ENCODE measurements at regions not wholly inside any gene's neighbourhood (a gene's known extent, or its start where the extent isn't known, plus 50 kb on each side); places are given as distances from the start of the nearest gene placed in this dataset.
"Not testable (repeated sequence)": the region's sequence is repeated elsewhere in the genome, so short reads cannot be mapped to it uniquely, and the experiment has no call there.

- no peaks in the 10 kb centered on the region for H3K4me1 ChIP-seq (ENCODE audit: insufficient read depth, poor library complexity, severe bottlenecking)
- no peaks in the 10 kb centered on the region for H3K9me3 ChIP-seq (ENCODE audit: severe bottlenecking)
These were observed 69.3 kb downstream of the FOXL3 start for GRCh38 chr7:359226-359765.

DNA sequence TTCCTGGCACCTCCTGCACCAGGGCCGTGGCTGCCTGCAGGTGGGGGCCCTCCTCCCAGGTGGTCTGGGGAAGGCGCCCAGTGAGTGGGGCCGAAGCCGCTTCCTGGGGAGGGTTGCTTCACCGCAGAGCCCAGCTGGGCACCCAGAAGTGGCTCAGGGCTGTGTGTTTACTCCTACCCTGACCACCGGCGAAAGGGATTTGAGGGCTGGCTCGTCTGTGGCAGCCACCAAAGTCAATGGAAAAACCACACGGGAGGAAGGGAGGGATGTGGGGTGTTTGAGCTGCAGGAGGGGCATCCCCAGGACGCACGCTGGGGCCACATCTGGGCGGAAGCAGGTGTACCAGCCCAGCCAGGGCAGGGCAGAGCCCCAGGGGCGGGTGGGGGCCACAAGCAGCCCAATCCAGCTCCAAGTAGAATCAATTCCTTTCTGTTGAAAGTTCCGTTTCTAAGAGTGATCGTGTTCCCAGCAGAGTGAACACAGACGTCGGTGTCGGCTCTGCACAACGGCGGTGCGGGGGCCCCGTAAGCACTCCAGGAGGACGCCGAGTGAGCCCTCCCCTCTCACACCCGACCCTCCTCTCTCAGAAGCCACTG lies 69.9 kb downstream of the FOXL3 start:
- H3K9me3 ChIP-seq (ENCODE audit: severe bottlenecking), result no peaks in the 10 kb centered on the region
- TF ChIP-seq, protein P1, sequence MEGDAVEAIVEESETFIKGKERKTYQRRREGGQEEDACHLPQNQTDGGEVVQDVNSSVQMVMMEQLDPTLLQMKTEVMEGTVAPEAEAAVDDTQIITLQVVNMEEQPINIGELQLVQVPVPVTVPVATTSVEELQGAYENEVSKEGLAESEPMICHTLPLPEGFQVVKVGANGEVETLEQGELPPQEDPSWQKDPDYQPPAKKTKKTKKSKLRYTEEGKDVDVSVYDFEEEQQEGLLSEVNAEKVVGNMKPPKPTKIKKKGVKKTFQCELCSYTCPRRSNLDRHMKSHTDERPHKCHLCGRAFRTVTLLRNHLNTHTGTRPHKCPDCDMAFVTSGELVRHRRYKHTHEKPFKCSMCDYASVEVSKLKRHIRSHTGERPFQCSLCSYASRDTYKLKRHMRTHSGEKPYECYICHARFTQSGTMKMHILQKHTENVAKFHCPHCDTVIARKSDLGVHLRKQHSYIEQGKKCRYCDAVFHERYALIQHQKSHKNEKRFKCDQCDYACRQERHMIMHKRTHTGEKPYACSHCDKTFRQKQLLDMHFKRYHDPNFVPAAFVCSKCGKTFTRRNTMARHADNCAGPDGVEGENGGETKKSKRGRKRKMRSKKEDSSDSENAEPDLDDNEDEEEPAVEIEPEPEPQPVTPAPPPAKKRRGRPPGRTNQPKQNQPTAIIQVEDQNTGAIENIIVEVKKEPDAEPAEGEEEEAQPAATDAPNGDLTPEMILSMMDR (IDR thresholded peaks at IDR 0.05; ENCODE audit: poor library complexity, severe bottlenecking), result no peak
- DNase-seq (ENCODE audit: low spot score), result no peak
- no peak overlapping the region for H3K27ac ChIP-seq (ENCODE audit: poor library complexity, severe bottlenecking)
- no peaks in the 10 kb centered on the region for H3K36me3 ChIP-seq (ENCODE audit: low read depth)
- H3K4me1 ChIP-seq (ENCODE audit: insufficient read depth, poor library complexity, severe bottlenecking), result no peaks in the 10 kb centered on the region
- no peak for ATAC-seq (ENCODE audit: low read depth)
- no peak overlapping the region for H3K4me3 ChIP-seq (ENCODE audit: severe bottlenecking)
- H3K27me3 ChIP-seq (ENCODE audit: insufficient read depth, poor library complexity, severe bottlenecking), result no peaks in the 10 kb centered on the region

More at GRCh38 chr7:359226-359765, 69.3 kb downstream of the FOXL3 start:
- Histone ChIP-seq H3K4me3 (ENCODE audit: severe bottlenecking) (no peak overlapping the region), H3K27me3 (ENCODE audit: insufficient read depth, poor library complexity, severe bottlenecking) (no peaks in the 10 kb centered on the region), H3K27ac (ENCODE audit: poor library complexity, severe bottlenecking) (no peak overlapping the region), H3K36me3 (ENCODE audit: low read depth) (no peaks in the 10 kb centered on the region)
- ATAC-seq (ENCODE audit: low read depth) (no peak), DNase-seq (ENCODE audit: low spot score) (no peak)
- TF ChIP-seq, protein P1 (IDR thresholded peaks at IDR 0.05; ENCODE audit: poor library complexity, severe bottlenecking), result no peak

DNA sequence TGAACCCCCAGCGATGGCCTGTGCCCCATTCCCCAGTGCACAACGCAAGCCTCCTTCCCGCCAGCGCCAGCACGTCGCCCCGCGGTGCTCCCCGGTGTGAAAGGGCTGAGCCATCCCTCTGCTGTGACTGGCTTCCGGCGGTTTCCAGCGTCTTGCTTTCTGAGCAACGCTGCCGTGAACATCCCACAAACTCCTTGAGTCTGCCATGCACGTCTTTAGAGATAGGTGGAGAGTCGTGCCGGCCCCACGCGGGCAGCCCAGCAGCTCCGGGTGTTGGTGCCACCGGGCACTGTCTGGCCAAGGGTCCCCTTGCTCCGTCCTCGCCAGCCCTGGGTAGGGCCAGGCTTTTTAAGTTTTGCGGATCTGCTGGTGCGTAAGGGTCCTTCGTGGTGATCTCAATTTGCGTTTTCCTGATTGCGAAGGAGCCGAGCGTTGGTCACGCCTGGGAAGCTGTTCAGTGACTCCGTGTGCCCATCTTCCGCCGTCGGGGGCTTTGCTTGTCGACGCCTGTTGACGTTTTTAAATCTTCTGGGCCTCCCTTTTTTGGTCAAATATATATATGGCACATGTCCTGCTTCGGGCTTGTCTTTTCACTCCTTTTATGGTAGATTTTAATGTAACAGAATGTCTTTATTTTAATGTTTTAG lies 70.6 kb downstream of the FOXL3 start:
- ATAC-seq (ENCODE audit: low read depth), result no peak
- H3K9me3 ChIP-seq (ENCODE audit: severe bottlenecking), result no peaks in the 10 kb centered on the region
- H3K27me3 ChIP-seq (ENCODE audit: insufficient read depth, poor library complexity, severe bottlenecking), result no peaks in the 10 kb centered on the region
- no peaks in the 10 kb centered on the region for H3K4me1 ChIP-seq (ENCODE audit: insufficient read depth, poor library complexity, severe bottlenecking)
- TF ChIP-seq, protein P1 (IDR thresholded peaks at IDR 0.05; ENCODE audit: poor library complexity, severe bottlenecking), result no peak
- peak; percentile 36 for DNase-seq (ENCODE audit: low spot score)
- H3K4me3 ChIP-seq (ENCODE audit: severe bottlenecking), result no peak overlapping the region
- H3K36me3 ChIP-seq (ENCODE audit: low read depth), result no peaks in the 10 kb centered on the region
- no peak overlapping the region for H3K27ac ChIP-seq (ENCODE audit: poor library complexity, severe bottlenecking)

GRCh38 chr7:361182-361581 lies 71.2 kb downstream of the FOXL3 start:
- H3K27ac ChIP-seq (ENCODE audit: poor library complexity, severe bottlenecking); H3K9me3 ChIP-seq (ENCODE audit: severe bottlenecking); H3K27me3 ChIP-seq (ENCODE audit: insufficient read depth, poor library complexity, severe bottlenecking); H3K4me3 ChIP-seq (ENCODE audit: severe bottlenecking); H3K4me1 ChIP-seq (ENCODE audit: insufficient read depth, poor library complexity, severe bottlenecking); ATAC-seq (ENCODE audit: low read depth); H3K36me3 ChIP-seq (ENCODE audit: low read depth): not testable (repeated sequence)
- peak; percentile 19 for DNase-seq (ENCODE audit: low spot score)

DNA sequence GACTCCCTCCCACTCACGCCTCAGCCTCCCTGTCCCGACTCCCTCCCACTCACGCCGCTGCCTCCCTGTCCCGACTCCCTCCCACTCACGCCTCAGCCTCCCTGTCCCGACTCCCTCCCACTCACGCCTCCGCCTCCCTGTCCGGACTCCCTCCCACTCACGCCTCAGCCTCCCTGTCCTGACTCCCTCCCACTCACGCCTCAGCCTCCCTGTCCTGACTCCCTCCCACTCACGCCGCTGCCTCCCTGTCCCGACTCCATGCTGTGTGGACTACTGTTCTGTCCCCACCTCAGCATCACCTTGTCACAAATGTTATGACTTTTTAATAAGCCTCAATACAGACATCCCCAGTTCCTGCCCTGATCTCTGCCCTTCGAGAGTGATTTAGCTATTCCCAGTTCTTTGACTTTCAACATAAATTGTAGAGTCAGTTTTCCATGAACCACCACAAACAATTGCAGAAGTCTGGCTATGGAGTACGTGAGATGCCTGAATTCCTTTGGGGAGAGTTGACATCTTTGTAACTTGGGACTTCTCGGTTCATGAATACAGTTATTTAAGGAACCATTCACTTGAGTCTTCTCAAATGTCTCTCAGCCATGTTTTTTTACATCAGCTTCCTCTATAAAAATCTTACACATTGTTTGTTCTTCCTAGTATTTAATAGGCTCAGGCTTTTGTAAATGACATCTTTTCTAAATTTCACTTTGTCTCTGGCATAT lies 71.9 kb downstream of the FOXL3 start:
- Histone ChIP-seq H3K27ac (ENCODE audit: poor library complexity, severe bottlenecking) (no peak overlapping the region), H3K9me3 (ENCODE audit: severe bottlenecking) (no peaks in the 10 kb centered on the region), H3K4me1 (ENCODE audit: insufficient read depth, poor library complexity, severe bottlenecking) (peaks cover 9% of the 10 kb centered on the region), H3K27me3 (ENCODE audit: insufficient read depth, poor library complexity, severe bottlenecking) (no peaks in the 10 kb centered on the region), H3K36me3 (ENCODE audit: low read depth) (no peaks in the 10 kb centered on the region), H3K4me3 (ENCODE audit: severe bottlenecking) (no peak overlapping the region)
- no peak for ATAC-seq (ENCODE audit: low read depth)
- DNase-seq (ENCODE audit: low spot score), result no peak
- TF ChIP-seq, protein P1 (IDR thresholded peaks at IDR 0.05; ENCODE audit: poor library complexity, severe bottlenecking), result no peak
